ENCODE measurements at regions not wholly inside any gene's neighbourhood (a gene's known extent, or its start where the extent isn't known, plus 50 kb on each side); places are given as distances from the start of the nearest gene placed in this dataset.

DNA sequence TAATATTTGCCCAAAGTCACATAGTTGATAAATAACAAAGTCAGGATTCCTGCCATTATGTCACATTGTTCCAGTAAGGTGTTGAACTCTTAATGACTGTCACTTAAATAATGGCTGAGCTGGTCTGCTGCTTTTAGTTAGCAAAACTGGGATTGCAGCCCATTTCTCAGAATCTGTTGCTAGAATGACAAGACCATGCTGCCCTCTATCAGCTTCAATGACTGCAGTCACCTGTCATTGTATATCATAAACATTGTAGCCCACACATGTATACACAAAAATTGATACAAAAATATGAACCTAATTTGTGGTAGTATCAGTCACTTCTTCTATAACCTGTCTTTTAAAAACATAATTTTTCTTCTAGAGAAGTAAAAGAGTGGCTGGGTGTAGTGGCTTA is 121.1 kb downstream of the FAM161A start:
- TF ChIP-seq SP1 (IDR thresholded peaks at IDR 0.05) (no peak), CTBP1 (IDR thresholded peaks at IDR 0.05; ENCODE audit: borderline replicate concordance) (no peak), FOXM1 (IDR thresholded peaks at IDR 0.05; ENCODE audit: borderline replicate concordance) (no peak), NFRKB (IDR thresholded peaks at IDR 0.05) (no peak)
